Brain microvascular endothelial cell (primary cell): ENCODE measurements at regions not wholly inside any gene's neighbourhood (a gene's known extent, or its start where the extent isn't known, plus 50 kb on each side); places are given as distances from the start of the nearest gene placed in this dataset.

ENCODE experiments used
- DNase-seq: peaks from one replicate; pipeline ENCODE4 v3.0.0-alpha.2; 2020
- H3K27ac ChIP-seq: fragments of 250-450 bp; sonication (Bioruptor Pico); 2 replicates; pipeline ENCODE4 v1.5.1; 2020; ENCODE audit warnings: mild to moderate bottlenecking, moderate library complexity
- H3K27me3 ChIP-seq: fragments of 250-450 bp; sonication (Bioruptor Pico); replicated peaks from 2 replicates; pipeline ENCODE4 v1.5.1; 2020; ENCODE audit warnings: mild to moderate bottlenecking
- H3K36me3 ChIP-seq: fragments of 250-450 bp; sonication (Bioruptor Pico); replicated peaks from 2 replicates; pipeline ENCODE4 v1.5.1; 2020; ENCODE audit warnings: mild to moderate bottlenecking
- H3K4me3 ChIP-seq: 2 replicates; pipeline ENCODE4 v1.5.1; 2011; ENCODE audit warnings: low read depth, mild to moderate bottlenecking, control low read depth, low read length, moderate library complexity
- CTCF ChIP-seq: IDR thresholded peaks from 2 replicates; pipeline ENCODE4 v1.5.1; 2011; ENCODE audit warnings: low read depth, mild to moderate bottlenecking, moderate library complexity, low read length, control low read depth, inconsistent platforms; ENCODE audit errors: missing control alignments
- in situ Hi-C: cut with HindIII; loops from 2 replicates; pipeline ENCODE4 v1.10.0; 2017; ENCODE audit warnings: low sequenced_read_pairs, low pct_ligation_motif_present

- H3K4me3 ChIP-seq: no peak overlapping the region
- no peaks in the 10 kb centered on the region for H3K36me3 ChIP-seq
- TF ChIP-seq CTCF: no peak
- H3K27ac ChIP-seq: no peak overlapping the region
- H3K27me3 ChIP-seq: no peaks in the 10 kb centered on the region
- DNase-seq: no peak
- in situ Hi-C loops: no loop called here
These were observed 270.5 kb upstream of the PROK2 start for GRCh38 chr3:72055436-72055835.

GRCh38 chr3:72054976-72055375 lies 270.0 kb upstream of the PROK2 start:
- H3K36me3 ChIP-seq: no peaks in the 10 kb centered on the region
- no peak overlapping the region for H3K27ac ChIP-seq
- in situ Hi-C loops: no loop called here
- no peak for DNase-seq
- H3K27me3 ChIP-seq: no peaks in the 10 kb centered on the region
- no peak for TF ChIP-seq CTCF
- H3K4me3 ChIP-seq: no peak overlapping the region

- Histone ChIP-seq H3K27ac (no peak overlapping the region), H3K36me3 (no peaks in the 10 kb centered on the region), H3K4me3 (no peak overlapping the region), H3K27me3 (no peaks in the 10 kb centered on the region)
- DNase-seq: no peak
- TF ChIP-seq CTCF: no peak
- in situ Hi-C loops: no loop called here
These were observed 268.0 kb upstream of the PROK2 start for GRCh38 chr3:72052841-72053409.

DNA sequence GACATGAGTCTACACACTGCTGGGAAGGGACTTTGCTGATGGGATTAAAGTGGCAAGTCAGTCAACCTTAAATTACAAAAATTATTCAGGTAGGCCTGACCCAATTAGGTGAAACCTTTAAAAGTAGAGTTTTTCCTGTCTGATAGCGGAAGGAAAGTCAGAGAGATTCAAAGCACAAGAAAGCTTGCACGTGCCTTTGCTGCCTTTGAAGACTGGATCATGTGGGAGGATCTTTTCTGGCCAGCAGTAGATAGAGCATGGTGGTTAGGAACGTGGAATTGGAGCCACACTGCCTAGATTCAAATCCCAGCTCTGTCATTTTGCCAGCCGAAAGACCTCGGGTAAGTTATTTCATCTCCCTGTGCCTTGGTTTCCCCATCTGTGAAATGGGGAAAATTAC lies 265.8 kb upstream of the PROK2 start:
- H3K36me3 ChIP-seq: no peaks in the 10 kb centered on the region
- no peak overlapping the region for H3K27ac ChIP-seq
- no peak for TF ChIP-seq CTCF
- no peak overlapping the region for H3K4me3 ChIP-seq
- no peaks in the 10 kb centered on the region for H3K27me3 ChIP-seq
- in situ Hi-C loops: no loop called here
- DNase-seq: no peak

- no peaks in the 10 kb centered on the region for H3K36me3 ChIP-seq
- no peak overlapping the region for H3K27ac ChIP-seq
- in situ Hi-C loops: no loop called here
- no peak overlapping the region for H3K4me3 ChIP-seq
- no peak for TF ChIP-seq CTCF
- DNase-seq: no peak
- no peaks in the 10 kb centered on the region for H3K27me3 ChIP-seq
These were observed 265.2 kb upstream of the PROK2 start for GRCh38 chr3:72050048-72050632.

DNA sequence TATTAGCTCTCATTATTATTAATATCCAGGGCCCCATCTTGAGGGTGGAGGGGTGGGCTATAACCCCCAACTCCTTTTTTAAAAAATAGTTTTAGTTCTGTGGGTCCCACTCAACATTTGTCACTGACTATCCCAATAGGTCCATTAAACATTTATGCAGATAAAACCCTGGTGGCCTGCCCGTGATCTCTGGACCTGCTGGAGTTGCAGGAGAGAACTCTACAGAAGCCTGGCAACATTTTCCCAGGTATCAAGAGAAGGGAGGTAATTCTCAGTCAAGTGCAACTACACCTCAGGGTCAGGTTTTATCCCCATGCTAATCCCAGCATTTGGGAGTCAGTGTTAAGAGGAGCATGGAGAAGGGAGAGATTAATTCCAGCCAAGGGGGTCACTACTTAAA lies 264.4 kb upstream of the PROK2 start:
- in situ Hi-C loops: no loop called here
- H3K27ac ChIP-seq: no peak overlapping the region
- DNase-seq: no peak
- TF ChIP-seq CTCF: no peak
- H3K27me3 ChIP-seq: no peaks in the 10 kb centered on the region
- no peak overlapping the region for H3K4me3 ChIP-seq
- H3K36me3 ChIP-seq: no peaks in the 10 kb centered on the region
